ENCODE measurements at regions not wholly inside any gene's neighbourhood (a gene's known extent, or its start where the extent isn't known, plus 50 kb on each side); places are given as distances from the start of the nearest gene placed in this dataset.

DNA sequence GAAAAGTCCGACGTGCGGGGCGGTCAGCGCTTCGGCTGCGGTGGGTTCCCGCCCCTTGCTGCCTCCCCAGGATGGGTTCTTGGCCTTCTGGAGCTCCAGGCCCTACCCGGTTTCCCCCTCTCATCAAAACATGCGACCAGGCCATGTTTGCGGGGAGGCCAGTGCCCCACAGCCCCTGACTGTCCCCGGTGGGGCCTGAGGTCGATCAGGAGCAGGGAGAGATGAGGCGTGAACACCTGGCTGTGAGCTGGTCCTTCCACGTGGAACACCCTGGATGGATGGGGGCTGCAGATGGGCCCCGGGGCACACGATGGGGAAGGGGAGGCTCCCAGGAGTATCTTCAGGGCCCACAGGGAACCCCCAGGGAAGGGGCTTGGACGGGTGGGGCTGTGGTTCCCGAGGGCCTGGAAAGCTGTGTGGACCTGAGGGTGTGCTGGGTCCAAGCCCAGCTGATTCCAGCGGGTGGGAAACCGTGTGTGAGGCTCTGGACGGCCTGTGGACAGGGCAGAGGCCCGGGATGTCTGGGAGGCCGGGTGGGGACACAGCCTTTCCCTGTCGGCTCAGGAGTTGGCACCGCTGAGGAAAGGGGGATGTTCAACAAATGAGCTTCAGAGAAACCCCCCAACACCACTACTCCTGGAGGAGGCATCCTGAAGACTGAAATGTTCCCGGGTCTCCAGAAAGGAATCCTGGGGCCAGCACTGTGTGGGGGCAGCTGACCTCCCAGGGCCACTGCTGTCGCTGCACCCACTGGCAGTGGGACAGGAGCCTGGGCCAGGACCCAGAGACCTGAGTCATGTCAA is 187.0 kb upstream of the C14orf180 start:
- ChIA-PET CTCF (interaction anchor here (0.5 to 1.9 kb wide), 4 partner anchors 12 to 703 kb away, joined by 3 to 6 read pairs (median 3); no protein-coding TSS in a partner anchor), POLR2A (no interaction called here)
- Mint-ChIP-seq H3K27ac (no peak overlapping the region), H3K36me3 (peaks cover 7% of the 10 kb centered on the region), H3K4me3 (no peak overlapping the region), H3K9me3 (peaks cover 11% of the 10 kb centered on the region), H3K4me1 (peaks cover 8% of the 10 kb centered on the region; the same call in 1 of the 2 replicates), H3K27me3 (ENCODE audit: low read depth) (no peaks in the 10 kb centered on the region)
- ATAC-seq (no peak), DNase-seq (ENCODE audit: low spot score) (no peak)
- TF ChIP-seq, protein P1, sequence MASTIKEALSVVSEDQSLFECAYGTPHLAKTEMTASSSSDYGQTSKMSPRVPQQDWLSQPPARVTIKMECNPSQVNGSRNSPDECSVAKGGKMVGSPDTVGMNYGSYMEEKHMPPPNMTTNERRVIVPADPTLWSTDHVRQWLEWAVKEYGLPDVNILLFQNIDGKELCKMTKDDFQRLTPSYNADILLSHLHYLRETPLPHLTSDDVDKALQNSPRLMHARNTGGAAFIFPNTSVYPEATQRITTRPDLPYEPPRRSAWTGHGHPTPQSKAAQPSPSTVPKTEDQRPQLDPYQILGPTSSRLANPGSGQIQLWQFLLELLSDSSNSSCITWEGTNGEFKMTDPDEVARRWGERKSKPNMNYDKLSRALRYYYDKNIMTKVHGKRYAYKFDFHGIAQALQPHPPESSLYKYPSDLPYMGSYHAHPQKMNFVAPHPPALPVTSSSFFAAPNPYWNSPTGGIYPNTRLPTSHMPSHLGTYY (CRISPR knock-in tag; IDR thresholded peaks at IDR 0.05) = no peak
- TF ChIP-seq, protein P2, sequence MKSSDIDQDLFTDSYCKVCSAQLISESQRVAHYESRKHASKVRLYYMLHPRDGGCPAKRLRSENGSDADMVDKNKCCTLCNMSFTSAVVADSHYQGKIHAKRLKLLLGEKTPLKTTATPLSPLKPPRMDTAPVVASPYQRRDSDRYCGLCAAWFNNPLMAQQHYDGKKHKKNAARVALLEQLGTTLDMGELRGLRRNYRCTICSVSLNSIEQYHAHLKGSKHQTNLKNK (CRISPR knock-in tag; IDR thresholded peaks at IDR 0.05) = no peak
- TF ChIP-seq MAX (CRISPR knock-in tag; IDR thresholded peaks at IDR 0.05) = no peak
- no peak for TF ChIP-seq ATF6 (CRISPR knock-in tag; IDR thresholded peaks at IDR 0.05)
- TF ChIP-seq, protein P3, sequence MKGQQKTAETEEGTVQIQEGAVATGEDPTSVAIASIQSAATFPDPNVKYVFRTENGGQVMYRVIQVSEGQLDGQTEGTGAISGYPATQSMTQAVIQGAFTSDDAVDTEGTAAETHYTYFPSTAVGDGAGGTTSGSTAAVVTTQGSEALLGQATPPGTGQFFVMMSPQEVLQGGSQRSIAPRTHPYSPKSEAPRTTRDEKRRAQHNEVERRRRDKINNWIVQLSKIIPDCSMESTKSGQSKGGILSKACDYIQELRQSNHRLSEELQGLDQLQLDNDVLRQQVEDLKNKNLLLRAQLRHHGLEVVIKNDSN (CRISPR knock-in tag; IDR thresholded peaks at IDR 0.05) = no peak

DNA sequence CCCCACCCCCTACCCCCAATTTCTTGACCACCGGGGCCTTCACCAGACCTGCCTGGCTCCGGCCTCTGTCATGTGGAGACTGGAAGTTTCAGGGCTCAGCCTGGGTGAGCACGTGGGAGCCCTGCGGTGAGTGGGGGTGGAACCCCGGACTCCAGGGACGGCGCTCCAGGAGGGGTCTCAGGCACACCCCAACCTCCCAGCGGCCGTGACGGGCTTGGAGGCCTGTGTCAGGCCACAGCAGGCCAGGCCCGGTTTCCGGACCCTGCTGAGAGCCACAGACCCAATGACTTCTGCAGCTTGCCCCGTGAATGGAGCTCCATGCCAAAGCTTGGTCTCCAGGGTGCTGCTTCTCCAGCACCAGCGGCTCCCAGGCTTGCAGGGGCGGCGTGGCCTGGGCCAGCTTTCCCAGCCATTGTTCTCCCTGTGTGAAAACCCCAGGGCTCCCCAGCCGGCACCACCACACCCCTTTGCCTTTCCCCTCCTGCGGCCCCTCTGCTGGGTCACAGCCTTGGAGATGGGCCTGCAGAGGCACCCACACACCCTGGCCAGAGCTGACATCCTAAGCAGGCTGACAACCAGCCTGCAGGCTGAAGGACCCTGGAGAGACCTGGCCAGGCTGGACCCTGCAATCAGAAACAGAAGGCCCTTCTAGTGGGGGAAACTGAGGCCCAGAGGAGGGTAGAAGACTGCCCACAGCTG is 186.2 kb upstream of the C14orf180 start:
- CTCF ChIA-PET = interaction anchor here (0.6 kb wide), 1 partner anchor 704 kb away, joined by 3 read pairs; no protein-coding TSS in a partner anchor
- ATAC-seq (no peak), DNase-seq (ENCODE audit: low spot score) (no peak)
- Mint-ChIP-seq H3K4me1 (peaks cover 8% of the 10 kb centered on the region; the same call in 1 of the 2 replicates), H3K27me3 (ENCODE audit: low read depth) (no peaks in the 10 kb centered on the region), H3K27ac (no peak overlapping the region), H3K4me3 (no peak overlapping the region), H3K36me3 (peaks cover 14% of the 10 kb centered on the region), H3K9me3 (peaks cover 18% of the 10 kb centered on the region)
- POLR2A ChIA-PET = no interaction called here
- TF ChIP-seq RELA (CRISPR knock-in tag; IDR thresholded peaks at IDR 0.05; ENCODE audit: borderline replicate concordance) (no peak), USF2 (CRISPR knock-in tag; IDR thresholded peaks at IDR 0.05) (no peak), ZNF263 (CRISPR knock-in tag; IDR thresholded peaks at IDR 0.05; ENCODE audit: low read depth) (no peak), IRF1 (CRISPR knock-in tag; IDR thresholded peaks at IDR 0.05) (no peak), ZNF423 (CRISPR knock-in tag; IDR thresholded peaks at IDR 0.05) (no peak), CBFB (CRISPR knock-in tag; IDR thresholded peaks at IDR 0.05; ENCODE audit: low read depth) (no peak), MXD4 (CRISPR knock-in tag; IDR thresholded peaks at IDR 0.05; ENCODE audit: borderline replicate concordance) (no peak), HMGA2 (CRISPR knock-in tag; IDR thresholded peaks at IDR 0.05) (no peak), JUN (CRISPR knock-in tag; IDR thresholded peaks at IDR 0.05) (no peak), ELF4 (CRISPR knock-in tag; IDR thresholded peaks at IDR 0.05; ENCODE audit: low read depth) (no peak), SP1 (CRISPR knock-in tag; conservative IDR thresholded peaks at IDR 0.05) (no peak)
- TF ChIP-seq, protein P4, sequence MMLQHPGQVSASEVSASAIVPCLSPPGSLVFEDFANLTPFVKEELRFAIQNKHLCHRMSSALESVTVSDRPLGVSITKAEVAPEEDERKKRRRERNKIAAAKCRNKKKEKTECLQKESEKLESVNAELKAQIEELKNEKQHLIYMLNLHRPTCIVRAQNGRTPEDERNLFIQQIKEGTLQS (CRISPR knock-in tag; conservative IDR thresholded peaks at IDR 0.05) = no peak

Measured in WTC11 (cell line).